AG04450 (cell line): ENCODE measurements at regions not wholly inside any gene's neighbourhood (a gene's known extent, or its start where the extent isn't known, plus 50 kb on each side); places are given as distances from the start of the nearest gene placed in this dataset.

Experiments
- CTCF ChIA-PET: fragments of 300-600, 350-600 bp; formaldehyde crosslinking; extraction: SDS; loops from one replicate; lab custom pipeline; 2022; ENCODE audit warnings: antibody characterized with exemption, inconsistent platforms; lab: Charles Lee
- POLR2A ChIA-PET: fragments of 350-600 bp; formaldehyde crosslinking; extraction: SDS; loops from one replicate; lab custom pipeline; 2021; ENCODE audit warnings: antibody characterized with exemption, inconsistent platforms; lab: Yijun Ruan, JAX
- DNase-seq: peaks from one replicate; pipeline ENCODE4 v3.0.0-alpha.2; 2011; ENCODE audit warnings: low read depth, low spot score
- H3K27ac ChIP-seq: one replicate; pipeline ENCODE4 v1.5.1; 2012; ENCODE audit warnings: low read depth, low read length, control low read depth
- H3K27me3 ChIP-seq: one replicate; pipeline ENCODE4 v1.6.0; 2012; ENCODE audit warnings: low read length; ENCODE audit not compliant: control insufficient read depth, insufficient read depth
- H3K4me3 ChIP-seq: 2 replicates; pipeline ENCODE4 v1.5.1; 2011; ENCODE audit warnings: mild to moderate bottlenecking, low read depth, low read length, control low read depth
- H3K9me3 ChIP-seq: 2 replicates; pipeline ENCODE4 v1.5.1; 2012; ENCODE audit warnings: low read length; ENCODE audit not compliant: control insufficient read depth, insufficient read depth
- TF ChIP-seq, protein P1 (sequence below): IDR thresholded peaks from 2 replicates; pipeline ENCODE4 v1.5.1; 2011; ENCODE audit warnings: low read depth, low read length, control low read depth, inconsistent platforms

GRCh38 chrX:124827258-124827845, 481.0 kb downstream of the SH2D1A start:
- CTCF ChIA-PET, result no interaction called here

GRCh38 chrX:124829930-124830329, 483.6 kb downstream of the SH2D1A start:
- CTCF ChIA-PET, result no interaction called here
- no peak for DNase-seq
- Histone ChIP-seq H3K27ac (no peak overlapping the region), H3K9me3 (no peaks in the 10 kb centered on the region), H3K27me3 (no peaks in the 10 kb centered on the region), H3K4me3 (no peak overlapping the region)
- TF ChIP-seq, protein P1, sequence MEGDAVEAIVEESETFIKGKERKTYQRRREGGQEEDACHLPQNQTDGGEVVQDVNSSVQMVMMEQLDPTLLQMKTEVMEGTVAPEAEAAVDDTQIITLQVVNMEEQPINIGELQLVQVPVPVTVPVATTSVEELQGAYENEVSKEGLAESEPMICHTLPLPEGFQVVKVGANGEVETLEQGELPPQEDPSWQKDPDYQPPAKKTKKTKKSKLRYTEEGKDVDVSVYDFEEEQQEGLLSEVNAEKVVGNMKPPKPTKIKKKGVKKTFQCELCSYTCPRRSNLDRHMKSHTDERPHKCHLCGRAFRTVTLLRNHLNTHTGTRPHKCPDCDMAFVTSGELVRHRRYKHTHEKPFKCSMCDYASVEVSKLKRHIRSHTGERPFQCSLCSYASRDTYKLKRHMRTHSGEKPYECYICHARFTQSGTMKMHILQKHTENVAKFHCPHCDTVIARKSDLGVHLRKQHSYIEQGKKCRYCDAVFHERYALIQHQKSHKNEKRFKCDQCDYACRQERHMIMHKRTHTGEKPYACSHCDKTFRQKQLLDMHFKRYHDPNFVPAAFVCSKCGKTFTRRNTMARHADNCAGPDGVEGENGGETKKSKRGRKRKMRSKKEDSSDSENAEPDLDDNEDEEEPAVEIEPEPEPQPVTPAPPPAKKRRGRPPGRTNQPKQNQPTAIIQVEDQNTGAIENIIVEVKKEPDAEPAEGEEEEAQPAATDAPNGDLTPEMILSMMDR, result no peak
- POLR2A ChIA-PET, result no interaction called here

More at GRCh38 chrX:124827258-124827845, 481.0 kb downstream of the SH2D1A start:
- TF ChIP-seq, protein P1, result no peak
- no peaks in the 10 kb centered on the region for H3K27me3 ChIP-seq
- H3K9me3 ChIP-seq, result no peaks in the 10 kb centered on the region
- no peak overlapping the region for H3K27ac ChIP-seq
- POLR2A ChIA-PET, result no interaction called here
- no peak overlapping the region for H3K4me3 ChIP-seq
- no peak for DNase-seq

DNA sequence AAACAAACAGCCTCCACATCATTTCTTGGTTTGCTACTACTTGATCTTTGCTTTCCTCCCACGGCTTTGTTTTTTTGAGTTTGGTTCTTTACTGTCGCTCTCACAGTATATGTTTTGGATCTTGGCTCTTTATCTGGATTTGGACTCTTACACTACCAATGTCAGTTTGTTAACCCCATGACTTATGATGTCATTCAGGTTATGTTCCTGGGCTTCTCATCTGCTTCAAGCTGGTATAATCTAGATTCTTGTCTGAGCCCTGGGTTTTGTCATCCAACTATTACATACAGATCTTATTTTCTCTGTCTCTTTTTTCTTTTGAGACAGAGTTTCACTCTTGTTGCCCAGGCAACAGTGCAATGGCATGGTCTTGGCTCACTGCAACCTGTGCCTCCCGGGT, 482.9 kb upstream of the TEX13C start:
- CTCF ChIA-PET, result no interaction called here
- H3K9me3 ChIP-seq, result no peaks in the 10 kb centered on the region
- DNase-seq, result no peak
- no peaks in the 10 kb centered on the region for H3K27me3 ChIP-seq
- TF ChIP-seq, protein P1, result no peak
- POLR2A ChIA-PET, result no interaction called here
- H3K27ac ChIP-seq, result no peak overlapping the region
- no peak overlapping the region for H3K4me3 ChIP-seq

- ChIA-PET POLR2A (no interaction called here), CTCF (no interaction called here)
- H3K27ac ChIP-seq, result no peak overlapping the region
- TF ChIP-seq, protein P1, result no peak
- H3K27me3 ChIP-seq, result no peaks in the 10 kb centered on the region
- no peaks in the 10 kb centered on the region for H3K9me3 ChIP-seq
- no peak for DNase-seq
- no peak overlapping the region for H3K4me3 ChIP-seq
Measured at GRCh38 chrX:124842205-124842604, 477.5 kb upstream of the TEX13C start.

GRCh38 chrX:124860736-124861135, 458.9 kb upstream of the TEX13C start:
- ChIA-PET CTCF (no interaction called here), POLR2A (no interaction called here)
- Histone ChIP-seq H3K4me3 (no peak overlapping the region), H3K27me3 (no peaks in the 10 kb centered on the region), H3K9me3 (no peaks in the 10 kb centered on the region), H3K27ac (no peak overlapping the region)
- TF ChIP-seq, protein P1, result no peak
- DNase-seq, result no peak
